A549 (cell line): ENCODE measurements at regions not wholly inside any gene's neighbourhood (a gene's known extent, or its start where the extent isn't known, plus 50 kb on each side); places are given as distances from the start of the nearest gene placed in this dataset.

Source experiments
- ATAC-seq, 2 experiments: fragments of 200-7000 bp in 1 of 2; fragments of >200 bp in 1 of 2; cut with Nextera tagmentation in 1 of 2; cut with Tn5 transposase in 1 of 2; 3 replicates each; pipeline versions ENCODE4 v1.8.0 to v1.9.1; 2018 to 2020; ENCODE audit warnings: mild to moderate bottlenecking in 1 of 2, moderate library complexity in 1 of 2
- CTCF ChIA-PET: fragments of 300-600 bp; sonication (Branson Sonifier 250); formaldehyde crosslinking; extraction: SDS; loops from one replicate; lab custom pipeline; 2021; ENCODE audit warnings: antibody characterized with exemption, inconsistent platforms; lab: Yijun Ruan, JAX
- POLR2A ChIA-PET: fragments of 350-600 bp; formaldehyde crosslinking; extraction: SDS; loops from one replicate; lab custom pipeline; 2021; ENCODE audit warnings: antibody characterized with exemption, inconsistent platforms; lab: Yijun Ruan, JAX
- DNase-seq, 2 experiments: peaks; one replicate each; pipeline versions ENCODE4 v3.0.0 to v3.0.0-alpha.2; 2011 to 2016; ENCODE audit warnings: low read depth in 1 of 2, low spot score in 1 of 2
- FAIRE-seq: peaks from 2 replicates; lab custom pipeline; 2011; peaks lifted over from hg19 to GRCh38; lab: Jason Lieb, UNC
- H3K27ac ChIP-seq, 2 experiments: fragments of >200 bp; sonication (Bioruptor Twin); formaldehyde crosslinking; 3 replicates each; pipeline ENCODE4 v1.5.1; 2016 to 2017
- H3K4me1 ChIP-seq: fragments of >200 bp; sonication (Bioruptor Twin); formaldehyde crosslinking; 3 replicates; pipeline ENCODE4 v1.6.1; 2016
- H3K4me2 ChIP-seq: fragments of >200 bp; sonication (Bioruptor Twin); formaldehyde crosslinking; 3 replicates; pipeline ENCODE4 v1.6.1; 2016
- H3K4me3 ChIP-seq: fragments of >200 bp; sonication (Bioruptor Twin); formaldehyde crosslinking; 3 replicates; pipeline ENCODE4 v1.5.1; 2016
- H3K9me3 ChIP-seq: fragments of >200 bp; sonication (Bioruptor Twin); formaldehyde crosslinking; 3 replicates; pipeline ENCODE4 v1.6.1; 2016
- CHD4 ChIP-seq: fragments of 200-600 bp; sonication (generic); IDR thresholded peaks from 2 replicates; pipeline ENCODE4 v1.6.1; 2016; ENCODE audit warnings: antibody characterized with exemption, mild to moderate bottlenecking, borderline replicate concordance
- EHMT2 ChIP-seq: fragments of 200-600 bp; sonication (generic); IDR thresholded peaks from 2 replicates; pipeline ENCODE4 v1.6.1; 2016; ENCODE audit warnings: antibody characterized with exemption, low read depth, mild to moderate bottlenecking, moderate library complexity
- FOSL2 ChIP-seq, 2 experiments: fragments of 450-650 bp in 1 of 2; fragments of >200 bp in 1 of 2; sonication (Bioruptor Twin) in 1 of 2; formaldehyde crosslinking; IDR thresholded peaks; 2 replicates each; pipeline versions ENCODE4 v1.5.0 to v1.6.1; 2016 to 2020; ENCODE audit warnings: mild to moderate bottlenecking in 1 of 2, moderate library complexity in 1 of 2
- FOXS1 ChIP-seq: fragments of 250-450 bp; sonication (Bioruptor Pico); IDR thresholded peaks from 2 replicates; pipeline ENCODE4 v1.5.0; 2020; ENCODE audit warnings: mild to moderate bottlenecking, moderate library complexity
- GATA3 ChIP-seq: IDR thresholded peaks from 2 replicates; pipeline ENCODE4 v1.6.1; 2012; ENCODE audit warnings: borderline replicate concordance
- HDAC2 ChIP-seq: fragments of 200-600 bp; sonication (generic); IDR thresholded peaks from 2 replicates; pipeline ENCODE4 v1.6.1; 2016
- HOXA7 ChIP-seq: fragments of 250-450 bp; sonication (Bioruptor Pico); IDR thresholded peaks from 2 replicates; pipeline ENCODE4 v1.5.0; 2020; ENCODE audit warnings: mild to moderate bottlenecking, moderate library complexity
- HOXB13 ChIP-seq: fragments of 250-450 bp; sonication (Bioruptor Pico); IDR thresholded peaks from 2 replicates; pipeline ENCODE4 v1.5.0; 2020; ENCODE audit warnings: low read depth, mild to moderate bottlenecking, moderate library complexity
- HOXB5 ChIP-seq: fragments of 250-450 bp; sonication (Bioruptor Pico); IDR thresholded peaks from 2 replicates; pipeline ENCODE4 v1.5.0; 2020; ENCODE audit warnings: mild to moderate bottlenecking, moderate library complexity
- JUN ChIP-seq, 2 experiments: fragments of >200 bp; sonication (Bioruptor Twin); formaldehyde crosslinking; IDR thresholded peaks; 2 replicates in 1 of 2; 3 replicates in 1 of 2; pipeline ENCODE4 v1.6.1; 2016 to 2017
- JUNB ChIP-seq: fragments of >200 bp; sonication (Bioruptor Twin); formaldehyde crosslinking; IDR thresholded peaks from 2 replicates; pipeline ENCODE4 v1.6.1; 2016
- KDM1A ChIP-seq: fragments of 200-600 bp; sonication (generic); IDR thresholded peaks from 2 replicates; pipeline ENCODE4 v1.6.1; 2016; ENCODE audit warnings: low read depth, mild to moderate bottlenecking
- MAFK ChIP-seq: fragments of 450-650 bp; IDR thresholded peaks from 2 replicates; pipeline ENCODE4 v1.6.1; 2014; ENCODE audit not compliant: partially characterized antibody
- MAZ ChIP-seq: fragments of 150-350 bp; IDR thresholded peaks from 2 replicates; pipeline ENCODE4 v1.6.1; 2014; ENCODE audit warnings: antibody characterized with exemption, low read depth, low read length, borderline replicate concordance
- NFE2L2 ChIP-seq: fragments of 150-350 bp; conservative IDR thresholded peaks from 2 replicates; pipeline ENCODE4 v1.6.1; 2014; ENCODE audit warnings: low read length
- NPAS2 ChIP-seq: fragments of 250-450 bp; sonication (Bioruptor Pico); IDR thresholded peaks from 2 replicates; pipeline ENCODE4 v1.8.0; 2022; ENCODE audit warnings: mild to moderate bottlenecking, moderate library complexity, borderline replicate concordance
- NR3C1 ChIP-seq: fragments of >200 bp; sonication (Bioruptor Twin); formaldehyde crosslinking; IDR thresholded peaks from 3 replicates; pipeline ENCODE4 v1.6.1; 2017
- POLR2A ChIP-seq: IDR thresholded peaks from 2 replicates; pipeline ENCODE4 v1.6.1; 2012; ENCODE audit warnings: mild to moderate bottlenecking, low read length
- POLR2AphosphoS2 ChIP-seq: conservative IDR thresholded peaks from 2 replicates; pipeline ENCODE4 v1.6.1; 2012; ENCODE audit warnings: low read length, improper control_type of control experiment, inconsistent platforms
- RAD21 ChIP-seq, 2 experiments: fragments of >200 bp in 1 of 2; sonication (Bioruptor Twin) in 1 of 2; formaldehyde crosslinking in 1 of 2; IDR thresholded peaks in 1 of 2; conservative IDR thresholded peaks in 1 of 2; 2 replicates in 1 of 2; 3 replicates in 1 of 2; pipeline ENCODE4 v1.6.1; 2012 to 2018; ENCODE audit warnings: inconsistent platforms in 1 of 2
- RARB ChIP-seq: fragments of 250-450 bp; sonication (Bioruptor Pico); IDR thresholded peaks from 2 replicates; pipeline ENCODE4 v1.8.0; 2021; ENCODE audit warnings: mild to moderate bottlenecking, moderate library complexity
- RCOR1 ChIP-seq: fragments of 150-350 bp; IDR thresholded peaks from 2 replicates; pipeline ENCODE4 v1.6.1; 2014; ENCODE audit warnings: antibody characterized with exemption, low read length, low read depth
- RNF2 ChIP-seq: fragments of 200-600 bp; sonication (generic); IDR thresholded peaks from 2 replicates; pipeline ENCODE4 v1.6.1; 2016; ENCODE audit warnings: low read depth, mild to moderate bottlenecking, antibody characterized with exemption, moderate library complexity, borderline replicate concordance
- SREBF2 ChIP-seq: fragments of 450-650 bp; IDR thresholded peaks from 2 replicates; pipeline ENCODE4 v1.6.1; 2014; ENCODE audit warnings: mild to moderate bottlenecking, moderate library complexity
- TFCP2L1 ChIP-seq: fragments of 250-450 bp; sonication (Bioruptor Pico); IDR thresholded peaks from 2 replicates; pipeline ENCODE4 v1.5.0; 2021; ENCODE audit warnings: mild to moderate bottlenecking
- TP53 ChIP-seq: fragments of 250-450 bp; sonication (Bioruptor Pico); IDR thresholded peaks from 2 replicates; pipeline ENCODE4 v1.5.0; 2021; ENCODE audit warnings: mild to moderate bottlenecking, moderate library complexity
- ZNF302 ChIP-seq: fragments of 250-450 bp; sonication (Bioruptor Pico); IDR thresholded peaks from 2 replicates; pipeline ENCODE4 v1.9.0; 2021; ENCODE audit warnings: inconsistent platforms, mild to moderate bottlenecking, moderate library complexity
- WGBS: methylation state at CpG from one replicate; pipeline ENCODE4 v1.1.6; 2017; ENCODE audit errors: missing lambda C conversion rate; 5-methylcytosine and 5-hydroxymethylcytosine counted together
- TF ChIP-seq, protein P1 (sequence below): fragments of 200-600 bp; sonication (generic); IDR thresholded peaks from 2 replicates; pipeline ENCODE4 v1.6.1; 2016; ENCODE audit warnings: antibody characterized with exemption, mild to moderate bottlenecking, moderate library complexity
- TF ChIP-seq, protein P2 (sequence below): fragments of 250-450 bp; sonication (Bioruptor Pico); IDR thresholded peaks from 2 replicates; pipeline ENCODE4 v1.5.0; 2021; ENCODE audit warnings: mild to moderate bottlenecking, moderate library complexity, borderline replicate concordance
- TF ChIP-seq, protein P3 (sequence below): fragments of >200 bp; sonication (Bioruptor Twin); formaldehyde crosslinking; IDR thresholded peaks from 2 replicates; pipeline ENCODE4 v1.6.1; 2016
- TF ChIP-seq, protein P4 (sequence below): IDR thresholded peaks from 2 replicates; pipeline ENCODE4 v1.6.1; 2012; ENCODE audit warnings: low read depth, borderline replicate concordance

DNA sequence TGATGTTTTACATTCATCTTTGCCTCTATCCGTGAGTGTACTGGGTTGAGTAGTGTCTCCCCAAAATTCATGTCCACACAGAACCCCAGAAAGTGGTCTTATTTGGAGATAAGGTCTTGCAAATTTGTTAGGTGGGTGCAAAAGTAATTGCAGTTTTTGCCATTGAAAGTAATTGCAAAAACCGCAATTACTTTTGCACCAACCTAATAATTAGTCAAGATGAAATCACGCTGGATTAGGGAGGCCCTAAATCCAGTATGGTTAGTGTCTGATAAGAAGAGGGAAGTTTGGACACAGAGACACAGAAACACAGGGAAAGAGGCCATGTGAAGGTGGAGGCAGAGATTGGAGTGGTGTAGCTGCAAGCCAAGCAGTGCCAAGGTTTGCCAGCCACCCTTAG, 57.8 kb upstream of the SPRED2 start:
- CTCF ChIA-PET = no interaction called here
- 18% methylated on average over 3 of the region's 3 CpGs for WGBS

DNA sequence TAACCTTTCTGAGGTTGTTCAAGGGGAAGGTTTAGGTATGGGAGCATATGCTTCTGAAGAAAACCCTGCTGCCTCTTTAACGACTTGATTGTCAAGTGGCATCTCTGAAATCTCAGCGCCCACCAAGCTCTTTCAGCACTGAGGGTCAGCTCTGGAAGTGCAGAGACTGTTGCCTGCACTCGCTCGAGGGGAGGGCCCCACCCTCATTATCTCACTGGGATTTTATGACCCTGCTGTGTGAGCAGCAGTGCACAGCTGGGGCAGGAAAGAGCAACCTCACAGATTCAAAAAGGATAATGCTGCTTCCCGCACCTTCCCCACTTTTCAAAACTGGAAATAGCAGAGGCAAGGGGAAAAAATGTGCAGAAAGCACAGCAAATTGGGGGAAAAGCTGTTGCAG, 56.9 kb upstream of the SPRED2 start:
- 3% methylated on average over 5 of the region's 5 CpGs for WGBS
- POLR2A ChIA-PET = interaction anchor here (0.9 kb wide), 1 partner anchor 14 kb away, joined by 3 read pairs; no protein-coding TSS in a partner anchor

More for the DNA sequence above, 57.8 kb upstream of the SPRED2 start:
- no peak for DNase-seq
- no peak overlapping the region for H3K27ac ChIP-seq
- no peak overlapping the region for H3K4me2 ChIP-seq
- no peak for ATAC-seq
- TF ChIP-seq POLR2A = no peak
- POLR2A ChIA-PET = interaction anchor here (0.9 kb wide), 1 partner anchor 14 kb away, joined by 3 read pairs; no protein-coding TSS in a partner anchor
- no peaks in the 10 kb centered on the region for H3K4me1 ChIP-seq
- no peak overlapping the region for H3K4me3 ChIP-seq
- peaks cover 51% of the 10 kb centered on the region for H3K9me3 ChIP-seq
- FAIRE-seq = no peak

DNA sequence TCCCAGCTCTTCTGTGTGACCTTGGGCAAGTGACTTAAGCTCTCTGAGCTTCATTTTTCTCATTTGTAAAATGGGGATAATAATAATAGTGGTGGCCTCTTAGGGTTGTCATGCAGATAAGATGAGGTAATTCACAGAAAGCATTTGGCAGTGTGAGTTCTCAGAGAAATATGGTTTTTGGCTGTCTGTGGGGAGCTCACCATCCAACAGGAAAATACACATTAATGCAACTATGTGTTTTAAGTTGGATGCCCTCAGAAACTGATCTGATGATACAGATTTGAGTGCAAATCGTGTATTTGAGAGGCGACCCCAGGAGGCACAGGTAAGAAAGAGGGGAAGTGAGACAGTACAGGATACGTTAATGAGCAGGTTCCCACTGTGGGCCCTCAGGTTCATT, 56.1 kb upstream of the SPRED2 start:
- no peak for TF ChIP-seq TFCP2L1 (CRISPR knock-in tag)
- TF ChIP-seq NFE2L2 = no peak
- TF ChIP-seq HOXB13 (CRISPR knock-in tag) = no peak
- TF ChIP-seq POLR2AphosphoS2 = no peak
- no peak for TF ChIP-seq EHMT2
- no peak for TF ChIP-seq JUNB
- no peak for TF ChIP-seq HDAC2
- TF ChIP-seq, protein P1, sequence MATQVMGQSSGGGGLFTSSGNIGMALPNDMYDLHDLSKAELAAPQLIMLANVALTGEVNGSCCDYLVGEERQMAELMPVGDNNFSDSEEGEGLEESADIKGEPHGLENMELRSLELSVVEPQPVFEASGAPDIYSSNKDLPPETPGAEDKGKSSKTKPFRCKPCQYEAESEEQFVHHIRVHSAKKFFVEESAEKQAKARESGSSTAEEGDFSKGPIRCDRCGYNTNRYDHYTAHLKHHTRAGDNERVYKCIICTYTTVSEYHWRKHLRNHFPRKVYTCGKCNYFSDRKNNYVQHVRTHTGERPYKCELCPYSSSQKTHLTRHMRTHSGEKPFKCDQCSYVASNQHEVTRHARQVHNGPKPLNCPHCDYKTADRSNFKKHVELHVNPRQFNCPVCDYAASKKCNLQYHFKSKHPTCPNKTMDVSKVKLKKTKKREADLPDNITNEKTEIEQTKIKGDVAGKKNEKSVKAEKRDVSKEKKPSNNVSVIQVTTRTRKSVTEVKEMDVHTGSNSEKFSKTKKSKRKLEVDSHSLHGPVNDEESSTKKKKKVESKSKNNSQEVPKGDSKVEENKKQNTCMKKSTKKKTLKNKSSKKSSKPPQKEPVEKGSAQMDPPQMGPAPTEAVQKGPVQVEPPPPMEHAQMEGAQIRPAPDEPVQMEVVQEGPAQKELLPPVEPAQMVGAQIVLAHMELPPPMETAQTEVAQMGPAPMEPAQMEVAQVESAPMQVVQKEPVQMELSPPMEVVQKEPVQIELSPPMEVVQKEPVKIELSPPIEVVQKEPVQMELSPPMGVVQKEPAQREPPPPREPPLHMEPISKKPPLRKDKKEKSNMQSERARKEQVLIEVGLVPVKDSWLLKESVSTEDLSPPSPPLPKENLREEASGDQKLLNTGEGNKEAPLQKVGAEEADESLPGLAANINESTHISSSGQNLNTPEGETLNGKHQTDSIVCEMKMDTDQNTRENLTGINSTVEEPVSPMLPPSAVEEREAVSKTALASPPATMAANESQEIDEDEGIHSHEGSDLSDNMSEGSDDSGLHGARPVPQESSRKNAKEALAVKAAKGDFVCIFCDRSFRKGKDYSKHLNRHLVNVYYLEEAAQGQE = no peak
- no peak for TF ChIP-seq RNF2
- TF ChIP-seq NPAS2 (CRISPR knock-in tag) = no peak
- no peak for TF ChIP-seq TP53
- TF ChIP-seq MAZ = no peak
- no peak for TF ChIP-seq JUN (IDR thresholded peaks at IDR 0.05)
- TF ChIP-seq SREBF2 = no peak
- no peak for TF ChIP-seq FOXS1 (CRISPR knock-in tag)
- no peak for TF ChIP-seq RAD21 (conservative IDR thresholded peaks at IDR 0.05 in 1 of 2, IDR thresholded peaks at IDR 0.05 in 1 of 2)
- TF ChIP-seq HOXB5 (CRISPR knock-in tag) = no peak
- no peak for TF ChIP-seq GATA3
- TF ChIP-seq RARB (CRISPR knock-in tag) = no peak
- TF ChIP-seq, protein P2, sequence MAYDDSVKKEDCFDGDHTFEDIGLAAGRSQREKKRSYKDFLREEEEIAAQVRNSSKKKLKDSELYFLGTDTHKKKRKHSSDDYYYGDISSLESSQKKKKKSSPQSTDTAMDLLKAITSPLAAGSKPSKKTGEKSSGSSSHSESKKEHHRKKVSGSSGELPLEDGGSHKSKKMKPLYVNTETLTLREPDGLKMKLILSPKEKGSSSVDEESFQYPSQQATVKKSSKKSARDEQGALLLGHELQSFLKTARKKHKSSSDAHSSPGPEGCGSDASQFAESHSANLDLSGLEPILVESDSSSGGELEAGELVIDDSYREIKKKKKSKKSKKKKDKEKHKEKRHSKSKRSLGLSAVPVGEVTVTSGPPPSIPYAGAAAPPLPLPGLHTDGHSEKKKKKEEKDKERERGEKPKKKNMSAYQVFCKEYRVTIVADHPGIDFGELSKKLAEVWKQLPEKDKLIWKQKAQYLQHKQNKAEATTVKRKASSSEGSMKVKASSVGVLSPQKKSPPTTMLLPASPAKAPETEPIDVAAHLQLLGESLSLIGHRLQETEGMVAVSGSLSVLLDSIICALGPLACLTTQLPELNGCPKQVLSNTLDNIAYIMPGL (CRISPR knock-in tag) = no peak
- TF ChIP-seq, all 56 proteins: peak for 0
- ATAC-seq (no peak), FAIRE-seq (no peak), DNase-seq (no peak)
- 8% methylated on average over 3 of the region's 3 CpGs for WGBS
- Histone ChIP-seq H3K4me2 (no peak overlapping the region), H3K9me3 (peaks cover 51% of the 10 kb centered on the region), H3K27ac (no peak overlapping the region), H3K4me3 (no peak overlapping the region), H3K4me1 (no peaks in the 10 kb centered on the region)
- POLR2A ChIA-PET = no interaction called here
- CTCF ChIA-PET = interaction anchor here (1.1 to 1.5 kb wide), 3 partner anchors 10 to 223 kb away, joined by 3 to 4 read pairs (median 3); no protein-coding TSS in a partner anchor

More for the DNA sequence above, 56.9 kb upstream of the SPRED2 start:
- H3K4me3 ChIP-seq = no peak overlapping the region
- H3K4me1 ChIP-seq = no peaks in the 10 kb centered on the region
- no peak overlapping the region for H3K4me2 ChIP-seq
- DNase-seq (no peak), ATAC-seq (no peak), FAIRE-seq (no peak)
- TF ChIP-seq RCOR1 (no peak), FOSL2 (IDR thresholded peaks at IDR 0.05) (no peak), FOSL2 (CRISPR knock-in tag; IDR thresholded peaks at IDR 0.05) (no peak), FOXS1 (CRISPR knock-in tag) (no peak), RAD21 (conservative IDR thresholded peaks at IDR 0.05 in 1 of 2, IDR thresholded peaks at IDR 0.05 in 1 of 2) (no peak), ZNF302 (CRISPR knock-in tag) (no peak), POLR2AphosphoS2 (no peak), NR3C1 (no peak), CHD4 (no peak), GATA3 (no peak), KDM1A (no peak), MAFK (no peak), HOXA7 (CRISPR knock-in tag) (no peak)
- TF ChIP-seq, protein P3, sequence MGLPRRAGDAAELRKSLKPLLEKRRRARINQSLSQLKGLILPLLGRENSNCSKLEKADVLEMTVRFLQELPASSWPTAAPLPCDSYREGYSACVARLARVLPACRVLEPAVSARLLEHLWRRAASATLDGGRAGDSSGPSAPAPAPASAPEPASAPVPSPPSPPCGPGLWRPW = no peak
- TF ChIP-seq, protein P4, sequence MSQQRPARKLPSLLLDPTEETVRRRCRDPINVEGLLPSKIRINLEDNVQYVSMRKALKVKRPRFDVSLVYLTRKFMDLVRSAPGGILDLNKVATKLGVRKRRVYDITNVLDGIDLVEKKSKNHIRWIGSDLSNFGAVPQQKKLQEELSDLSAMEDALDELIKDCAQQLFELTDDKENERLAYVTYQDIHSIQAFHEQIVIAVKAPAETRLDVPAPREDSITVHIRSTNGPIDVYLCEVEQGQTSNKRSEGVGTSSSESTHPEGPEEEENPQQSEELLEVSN = no peak
- no peak overlapping the region for H3K27ac ChIP-seq
- peaks cover 51% of the 10 kb centered on the region for H3K9me3 ChIP-seq
- CTCF ChIA-PET = interaction anchor here (1.5 kb wide), 1 partner anchor 224 kb away, joined by 4 read pairs; no protein-coding TSS in a partner anchor
